HFFc6 (cell line): ENCODE measurements at regions not wholly inside any gene's neighbourhood (a gene's known extent, or its start where the extent isn't known, plus 50 kb on each side); places are given as distances from the start of the nearest gene placed in this dataset.

Source experiments
- DNase-seq: peaks from one replicate; pipeline ENCODE4 v3.0.0-alpha.2; 2018
- H3K27ac Mint-ChIP-seq: 2 replicates; pipeline ENCODE4 v1.8.0; 2020; ENCODE audit warnings: mild to moderate bottlenecking, mixed read lengths
- H3K27me3 Mint-ChIP-seq: 2 replicates; pipeline ENCODE4 v1.8.0; 2021; ENCODE audit warnings: mild to moderate bottlenecking, moderate library complexity, mixed read lengths; ENCODE audit not compliant: insufficient read depth
- H3K36me3 Mint-ChIP-seq: 2 replicates; pipeline ENCODE4 v1.8.0; 2021; ENCODE audit warnings: low read depth, mixed read lengths
- H3K4me1 Mint-ChIP-seq: 2 replicates; pipeline ENCODE4 v1.8.0; 2020; ENCODE audit warnings: low read depth, mixed read lengths
- H3K4me3 Mint-ChIP-seq: 2 replicates; pipeline ENCODE4 v1.8.0; 2020; ENCODE audit warnings: mild to moderate bottlenecking, moderate library complexity, mixed read lengths
- H3K9me3 Mint-ChIP-seq: 2 replicates; pipeline ENCODE4 v1.8.0; 2020; ENCODE audit warnings: mild to moderate bottlenecking, mixed read lengths
- TF ChIP-seq, protein P1 (sequence below): fragments of 200-600 bp; sonication (generic); IDR thresholded peaks from 2 replicates; pipeline ENCODE4 v1.5.0; 2021; ENCODE audit warnings: antibody characterized with exemption, mild to moderate bottlenecking

DNA sequence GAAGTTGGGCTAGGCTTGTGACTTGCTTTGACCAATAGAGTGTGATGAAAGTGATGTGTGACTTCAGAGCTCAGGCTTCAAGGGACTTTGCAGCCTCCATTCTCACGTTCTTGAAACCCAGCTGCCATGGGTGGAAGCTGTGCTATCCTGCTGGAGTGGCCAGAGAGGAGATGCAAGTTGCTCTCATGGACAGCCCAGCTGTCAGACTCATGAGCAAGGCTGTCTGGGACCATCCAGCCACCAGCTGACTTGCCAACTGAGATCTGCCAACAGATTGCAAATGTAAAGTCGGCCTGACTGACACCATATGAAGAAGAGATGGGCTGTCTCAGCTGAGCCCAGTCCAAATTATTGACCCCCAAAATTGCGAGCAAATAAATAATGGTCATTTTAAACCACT, 226.4 kb upstream of the CXCR4 start:
- DNase-seq: no peak
- TF ChIP-seq, protein P1, sequence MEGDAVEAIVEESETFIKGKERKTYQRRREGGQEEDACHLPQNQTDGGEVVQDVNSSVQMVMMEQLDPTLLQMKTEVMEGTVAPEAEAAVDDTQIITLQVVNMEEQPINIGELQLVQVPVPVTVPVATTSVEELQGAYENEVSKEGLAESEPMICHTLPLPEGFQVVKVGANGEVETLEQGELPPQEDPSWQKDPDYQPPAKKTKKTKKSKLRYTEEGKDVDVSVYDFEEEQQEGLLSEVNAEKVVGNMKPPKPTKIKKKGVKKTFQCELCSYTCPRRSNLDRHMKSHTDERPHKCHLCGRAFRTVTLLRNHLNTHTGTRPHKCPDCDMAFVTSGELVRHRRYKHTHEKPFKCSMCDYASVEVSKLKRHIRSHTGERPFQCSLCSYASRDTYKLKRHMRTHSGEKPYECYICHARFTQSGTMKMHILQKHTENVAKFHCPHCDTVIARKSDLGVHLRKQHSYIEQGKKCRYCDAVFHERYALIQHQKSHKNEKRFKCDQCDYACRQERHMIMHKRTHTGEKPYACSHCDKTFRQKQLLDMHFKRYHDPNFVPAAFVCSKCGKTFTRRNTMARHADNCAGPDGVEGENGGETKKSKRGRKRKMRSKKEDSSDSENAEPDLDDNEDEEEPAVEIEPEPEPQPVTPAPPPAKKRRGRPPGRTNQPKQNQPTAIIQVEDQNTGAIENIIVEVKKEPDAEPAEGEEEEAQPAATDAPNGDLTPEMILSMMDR: no peak
- Mint-ChIP-seq H3K4me3 (no peak overlapping the region), H3K27ac (no peak overlapping the region), H3K36me3 (no peaks in the 10 kb centered on the region), H3K9me3 (peaks cover 12% of the 10 kb centered on the region), H3K4me1 (no peaks in the 10 kb centered on the region), H3K27me3 (no peaks in the 10 kb centered on the region)

DNA sequence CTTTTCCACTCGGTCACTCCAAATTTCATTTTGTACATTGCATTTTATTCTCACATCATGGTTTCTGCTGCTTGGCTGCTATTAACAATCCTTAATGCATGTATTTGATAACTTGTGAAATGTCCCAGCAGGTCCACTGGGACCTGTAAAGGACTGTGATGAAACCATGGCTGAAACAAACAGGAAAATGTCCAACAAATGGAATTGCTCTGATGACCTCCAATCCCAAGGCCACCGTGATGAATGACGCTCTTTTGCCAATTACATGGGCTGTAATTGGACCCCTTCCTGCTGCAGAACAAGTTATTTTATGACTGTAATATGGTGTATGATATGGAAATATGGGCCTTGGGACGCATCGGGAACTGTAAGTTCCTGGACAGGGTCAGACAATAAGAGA, 224.2 kb upstream of the CXCR4 start:
- DNase-seq: no peak
- H3K4me1 Mint-ChIP-seq: no peaks in the 10 kb centered on the region
- H3K4me3 Mint-ChIP-seq: no peak overlapping the region
- H3K9me3 Mint-ChIP-seq: peaks cover 22% of the 10 kb centered on the region
- H3K27ac Mint-ChIP-seq: no peak overlapping the region
- H3K36me3 Mint-ChIP-seq: no peaks in the 10 kb centered on the region
- no peaks in the 10 kb centered on the region for H3K27me3 Mint-ChIP-seq
- TF ChIP-seq, protein P1: no peak

DNA sequence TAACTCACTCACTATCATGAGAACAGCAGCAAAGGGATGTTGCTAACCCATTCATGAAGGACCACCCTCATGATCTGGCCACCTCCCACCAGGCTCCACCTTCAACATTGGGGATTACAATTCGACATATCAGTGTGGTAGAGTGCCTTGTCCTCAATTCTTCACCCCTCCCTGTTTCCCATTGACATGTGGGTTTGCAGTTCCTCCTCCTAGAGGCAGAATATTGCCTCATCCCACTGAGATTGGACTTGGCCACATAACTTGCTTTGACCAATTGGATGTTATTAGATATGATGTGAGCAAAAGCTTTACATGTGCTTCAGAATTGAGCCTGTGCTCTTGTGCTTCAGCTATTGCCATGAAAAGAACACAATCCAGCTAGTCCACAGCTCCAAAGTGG, 217.0 kb upstream of the CXCR4 start:
- TF ChIP-seq, protein P1: no peak
- Mint-ChIP-seq H3K27me3 (no peaks in the 10 kb centered on the region; the same call in 1 of the 2 replicates), H3K27ac (no peak overlapping the region), H3K4me3 (no peak overlapping the region), H3K4me1 (no peaks in the 10 kb centered on the region), H3K36me3 (no peaks in the 10 kb centered on the region; the same call in 1 of the 2 replicates), H3K9me3 (peaks cover 23% of the 10 kb centered on the region)
- no peak for DNase-seq

DNA sequence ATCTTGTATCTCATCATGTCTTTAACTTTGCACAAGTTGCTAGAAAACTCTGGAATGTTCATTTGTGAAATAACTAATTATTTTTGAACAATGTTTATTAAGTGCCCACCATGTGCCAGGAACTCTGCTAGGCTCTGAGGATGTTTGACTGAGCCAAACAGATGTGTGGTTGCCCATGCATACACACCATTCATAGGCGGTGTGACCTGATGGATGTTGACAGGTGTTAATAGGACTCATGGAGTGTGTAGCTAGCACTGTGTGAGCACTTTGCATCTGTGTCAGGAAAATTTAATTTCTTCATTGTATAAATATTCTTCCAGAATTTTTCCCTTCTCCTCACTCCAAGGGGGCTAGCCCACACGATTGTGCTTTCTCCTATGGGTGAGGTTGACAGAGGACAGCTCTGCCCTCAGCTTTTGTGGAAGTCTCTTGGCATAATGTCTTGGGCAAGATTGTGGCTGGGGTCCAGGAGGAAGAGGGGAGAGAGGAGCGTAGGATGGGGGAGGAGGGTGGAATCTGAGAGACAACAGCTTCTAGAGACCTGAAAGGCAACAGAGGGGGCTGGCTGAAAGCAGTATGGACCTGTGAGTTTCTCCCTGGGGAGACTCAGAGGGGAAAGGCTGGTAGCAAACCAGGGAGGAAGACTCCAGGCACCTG, 214.6 kb upstream of the CXCR4 start:
- no peaks in the 10 kb centered on the region; the same call in 1 of the 2 replicates for H3K36me3 Mint-ChIP-seq
- no peak overlapping the region for H3K4me3 Mint-ChIP-seq
- H3K27me3 Mint-ChIP-seq: no peaks in the 10 kb centered on the region; the same call in 1 of the 2 replicates
- TF ChIP-seq, protein P1: no peak
- H3K9me3 Mint-ChIP-seq: peaks cover 18% of the 10 kb centered on the region
- 0 out of 2 replicates have a peak, but pooled peaks cover 2% of the 10 kb centered on the region for H3K4me1 Mint-ChIP-seq
- no peak overlapping the region for H3K27ac Mint-ChIP-seq
- DNase-seq: no peak

DNA sequence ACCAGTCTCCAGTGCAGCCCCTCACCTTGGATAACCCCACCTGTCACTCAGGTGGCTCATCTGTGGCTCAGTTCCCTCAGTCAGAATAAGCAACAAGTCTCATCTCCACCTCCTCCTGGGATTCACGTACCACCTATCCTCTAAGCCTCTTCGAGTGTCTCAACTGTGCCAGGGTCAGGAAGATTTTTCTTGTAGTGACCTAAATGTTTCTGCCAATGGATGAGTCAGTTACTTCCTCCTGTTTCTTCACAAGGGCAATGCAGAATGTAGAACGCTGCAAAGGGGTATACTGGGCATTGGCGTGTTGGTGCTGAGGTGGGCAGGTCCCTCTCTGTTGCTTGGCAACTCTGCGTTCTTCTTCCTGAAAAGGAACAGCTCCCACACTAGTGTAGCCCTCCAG, 213.3 kb upstream of the CXCR4 start:
- no peaks in the 10 kb centered on the region; the same call in 1 of the 2 replicates for H3K36me3 Mint-ChIP-seq
- H3K4me3 Mint-ChIP-seq: no peak overlapping the region
- no peaks in the 10 kb centered on the region; the same call in 1 of the 2 replicates for H3K27me3 Mint-ChIP-seq
- peaks cover 11% of the 10 kb centered on the region for H3K9me3 Mint-ChIP-seq
- no peak for DNase-seq
- H3K27ac Mint-ChIP-seq: no peak overlapping the region
- H3K4me1 Mint-ChIP-seq: 0 out of 2 replicates have a peak, but pooled peaks cover 9% of the 10 kb centered on the region
- TF ChIP-seq, protein P1: no peak
